Esophagus squamous epithelium (tissue), 5 donors: ENCODE measurements at regions not wholly inside any gene's neighbourhood (a gene's known extent, or its start where the extent isn't known, plus 50 kb on each side); places are given as distances from the start of the nearest gene placed in this dataset.
A peak's percentile ranks its signal among the peaks of the same experiment; 100 is the strongest.

Experiments used
- DNase-seq: peaks from one replicate; lab custom pipeline; 2025; lab: John Stamatoyannopoulos, UW
- H3K27ac ChIP-seq, 4 donors: fragments of 200-600 bp; sonication (generic); one replicate each; pipeline ENCODE4 v1.5.1; 2016 to 2019; ENCODE audit warnings: mild to moderate bottlenecking in 1 of 4
- H3K27me3 ChIP-seq, 4 donors: fragments of 200-600 bp; sonication (generic); 1 replicate in 3 of 4; 2 replicates in 1 of 4; pipeline versions ENCODE4 v1.5.1 to v1.6.0; 2017 to 2021; ENCODE audit warnings: antibody characterized with exemption in 1 of 4
- H3K36me3 ChIP-seq, 3 donors: fragments of 200-600 bp; sonication (generic); one replicate each; pipeline ENCODE4 v1.5.1; 2016 to 2019
- H3K4me1 ChIP-seq, 3 donors: fragments of 200-600 bp; sonication (generic); one replicate each; pipeline ENCODE4 v1.5.1; 2017 to 2019
- H3K4me3 ChIP-seq, 4 donors: fragments of 200-600 bp; sonication (generic); 1 replicate in 3 of 4; 2 replicates in 1 of 4; pipeline ENCODE4 v1.5.1; 2016 to 2019; ENCODE audit warnings: mild to moderate bottlenecking in 2 of 4, moderate library complexity in 1 of 4
- H3K9me3 ChIP-seq, 3 donors: fragments of 200-600 bp; sonication (generic); one replicate each; pipeline ENCODE4 v1.5.1; 2016 to 2019
- POLR2A ChIP-seq, 4 donors: fragments of 450-650 bp; IDR thresholded peaks; one replicate each; pipeline ENCODE4 v1.6.1; 2017; ENCODE audit warnings: antibody characterized with exemption in 4 of 4, mild to moderate bottlenecking in 4 of 4, moderate library complexity in 3 of 4
- WGBS, 2 donors: methylation state at CpG; one replicate each; pipeline ENCODE4 v1.1.5; 2018; 5-methylcytosine and 5-hydroxymethylcytosine counted together
- intact Hi-C: fragments of 100-400 bp; cut with DNase I; formaldehyde crosslinking; loops from one replicate; pipeline ENCODE4 v1.15.0; 2022
- TF ChIP-seq, protein P1 (sequence below), 6 experiments: fragments of 450-650 bp in 4 of 6; fragments of 200-600 bp in 2 of 6; sonication (generic) in 2 of 6; IDR thresholded peaks; one replicate each; pipeline ENCODE4 v1.5.1; 2016 to 2019; ENCODE audit warnings: antibody characterized with exemption in 6 of 6, mild to moderate bottlenecking in 4 of 6, moderate library complexity in 4 of 6
- donor health status: DM: yes; HTN: yes; CAD: no.

DNA sequence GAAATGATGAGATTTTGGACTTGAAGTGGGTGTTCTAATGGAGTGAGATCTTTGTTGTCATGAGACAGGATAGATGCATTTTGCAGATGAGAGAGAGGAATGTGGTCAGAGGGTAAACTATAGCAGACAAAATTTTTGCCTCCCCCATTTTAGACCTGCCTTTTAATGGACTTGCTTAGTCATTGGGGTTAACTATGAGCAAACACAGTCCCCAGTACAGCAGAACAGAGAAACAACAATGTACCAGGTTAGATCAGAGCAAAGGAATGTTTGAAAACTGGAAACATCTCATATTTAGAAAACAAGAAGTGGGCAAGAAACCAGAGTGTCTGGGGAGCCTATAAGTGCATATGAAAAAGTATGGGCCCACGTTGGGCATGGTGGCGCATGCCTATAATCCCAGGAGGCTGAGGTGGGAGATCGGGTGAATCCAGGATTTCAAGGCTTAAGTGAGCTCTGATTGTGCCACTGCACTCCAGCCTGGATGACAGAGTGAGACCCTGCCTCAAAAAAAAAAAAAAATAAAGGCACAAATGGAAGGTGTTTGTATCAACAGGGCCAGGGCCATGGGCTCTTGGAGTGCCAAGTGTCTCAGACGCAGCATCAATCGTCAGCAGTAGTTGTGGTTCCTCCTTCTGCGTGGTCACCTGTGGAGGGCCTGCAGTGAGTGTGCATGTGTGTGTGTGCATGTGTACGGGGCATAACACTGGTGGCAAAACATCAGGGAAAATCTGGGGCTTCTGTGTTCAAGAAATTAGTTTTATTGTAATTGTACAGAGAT, 214.4 kb upstream of the S1PR3 start:
- DNase-seq = no peak
- H3K4me1 ChIP-seq = peaks cover 0 to 23% (median 21%) of the 10 kb centered on the region in 3 donors
- no peak overlapping the region for H3K4me3 ChIP-seq
- peak overlapping the region in 1 of 4 donors; percentile 19 for H3K27ac ChIP-seq
- 61 to 82% methylated on average over 7 of the region's 7 CpGs for WGBS, 2 donors
- TF ChIP-seq, protein P1, sequence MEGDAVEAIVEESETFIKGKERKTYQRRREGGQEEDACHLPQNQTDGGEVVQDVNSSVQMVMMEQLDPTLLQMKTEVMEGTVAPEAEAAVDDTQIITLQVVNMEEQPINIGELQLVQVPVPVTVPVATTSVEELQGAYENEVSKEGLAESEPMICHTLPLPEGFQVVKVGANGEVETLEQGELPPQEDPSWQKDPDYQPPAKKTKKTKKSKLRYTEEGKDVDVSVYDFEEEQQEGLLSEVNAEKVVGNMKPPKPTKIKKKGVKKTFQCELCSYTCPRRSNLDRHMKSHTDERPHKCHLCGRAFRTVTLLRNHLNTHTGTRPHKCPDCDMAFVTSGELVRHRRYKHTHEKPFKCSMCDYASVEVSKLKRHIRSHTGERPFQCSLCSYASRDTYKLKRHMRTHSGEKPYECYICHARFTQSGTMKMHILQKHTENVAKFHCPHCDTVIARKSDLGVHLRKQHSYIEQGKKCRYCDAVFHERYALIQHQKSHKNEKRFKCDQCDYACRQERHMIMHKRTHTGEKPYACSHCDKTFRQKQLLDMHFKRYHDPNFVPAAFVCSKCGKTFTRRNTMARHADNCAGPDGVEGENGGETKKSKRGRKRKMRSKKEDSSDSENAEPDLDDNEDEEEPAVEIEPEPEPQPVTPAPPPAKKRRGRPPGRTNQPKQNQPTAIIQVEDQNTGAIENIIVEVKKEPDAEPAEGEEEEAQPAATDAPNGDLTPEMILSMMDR (IDR thresholded peaks at IDR 0.05) = no peak
- no peak for TF ChIP-seq POLR2A (IDR thresholded peaks at IDR 0.05)
- intact Hi-C loops = loop anchor here (10.0 kb wide), 1 partner anchor 62 kb away; no protein-coding TSS in a partner anchor
- H3K27me3 ChIP-seq = no peaks in the 10 kb centered on the region
- H3K36me3 ChIP-seq = no peaks in the 10 kb centered on the region
- no peaks in the 10 kb centered on the region for H3K9me3 ChIP-seq

DNA sequence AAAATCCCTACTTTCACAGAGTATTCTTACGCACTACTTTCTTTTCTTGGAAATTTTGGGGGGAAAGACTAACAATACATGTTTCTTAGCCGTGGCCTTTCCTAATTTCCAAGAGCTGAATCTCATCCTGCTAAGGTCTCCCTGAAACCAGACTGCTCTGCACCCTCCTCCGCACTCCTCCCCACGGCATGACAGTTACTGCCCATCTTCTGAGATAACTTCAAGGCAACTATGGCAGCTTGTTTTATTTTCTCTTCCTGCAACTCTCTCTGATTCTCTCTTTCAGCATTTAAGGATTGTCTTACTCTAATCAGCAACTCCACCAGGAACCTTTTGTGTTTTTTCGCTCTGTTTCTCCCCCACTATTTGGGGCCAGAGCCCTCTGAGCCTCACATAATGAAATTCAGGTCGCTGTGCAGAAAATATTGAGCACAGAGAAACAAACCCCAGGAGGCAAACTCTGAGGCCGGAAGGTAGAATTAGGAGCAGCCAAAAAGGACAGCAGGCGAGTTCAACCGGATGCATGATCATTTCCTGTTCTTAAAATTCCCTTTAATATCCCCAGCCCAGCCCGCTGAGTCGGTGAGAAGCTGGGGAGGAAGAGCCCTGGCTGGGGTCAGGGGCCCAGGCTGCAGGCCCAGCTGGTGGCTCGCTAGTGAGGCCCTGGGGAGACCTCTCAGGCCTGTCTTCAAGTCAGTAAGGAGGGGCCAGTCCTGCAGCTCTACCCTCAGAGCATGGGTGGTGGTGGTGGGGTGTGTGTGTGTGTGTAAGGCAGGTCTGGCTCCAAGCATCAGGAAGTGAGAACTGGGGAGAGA, 213.6 kb upstream of the S1PR3 start:
- H3K4me1 ChIP-seq = peaks cover 0 to 31% (median 21%) of the 10 kb centered on the region in 3 donors
- peak overlapping the region in 1 of 4 donors; percentile 35 for H3K27ac ChIP-seq
- H3K27me3 ChIP-seq = no peaks in the 10 kb centered on the region
- H3K36me3 ChIP-seq = no peaks in the 10 kb centered on the region
- no peak for DNase-seq
- intact Hi-C loops = loop anchor here (10.0 kb wide), 1 partner anchor 63 kb away; no protein-coding TSS in a partner anchor
- no peak overlapping the region for H3K4me3 ChIP-seq
- H3K9me3 ChIP-seq = no peaks in the 10 kb centered on the region
- 65 to 71% methylated on average over 8 to 12 of the region's 12 CpGs for WGBS, 2 donors
- TF ChIP-seq, protein P1 (IDR thresholded peaks at IDR 0.05) = no peak
- no peak for TF ChIP-seq POLR2A (IDR thresholded peaks at IDR 0.05)

DNA sequence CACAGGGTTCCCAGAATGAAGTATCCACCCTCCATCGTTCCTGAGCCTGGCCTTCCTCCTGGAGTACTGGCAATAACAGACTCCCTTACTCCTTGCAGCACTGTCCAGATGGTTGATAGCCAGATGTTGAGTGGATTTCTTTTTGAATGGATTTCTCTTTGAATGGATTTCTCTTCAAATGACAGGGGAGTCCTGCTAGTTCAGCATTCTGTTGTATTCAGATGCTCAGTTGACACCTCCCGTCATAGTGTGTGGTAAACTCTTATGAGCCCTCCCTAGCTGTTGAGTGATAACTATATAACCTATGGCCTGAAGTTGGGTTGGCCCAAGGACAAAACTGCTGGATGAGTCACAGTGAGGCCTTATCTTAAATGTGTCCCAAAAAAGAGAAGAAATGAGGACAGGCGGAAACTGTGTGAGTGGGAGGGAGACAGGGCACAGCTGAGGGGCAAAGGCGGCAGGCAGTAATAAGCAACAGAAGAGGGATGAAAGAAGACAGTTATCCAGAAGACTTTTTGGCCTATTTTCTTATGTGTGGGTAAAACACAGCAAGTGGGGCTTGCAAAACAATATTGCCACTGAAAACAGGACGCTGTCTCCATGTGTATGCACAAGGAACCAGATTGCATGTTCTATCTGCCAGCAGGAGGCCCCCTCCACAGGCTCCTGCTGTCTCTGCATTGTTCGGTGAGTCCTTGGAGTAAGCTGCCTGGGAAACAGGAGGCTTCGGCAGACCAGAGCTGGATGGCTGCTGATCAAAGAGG, 209.5 kb upstream of the S1PR3 start:
- intact Hi-C loops = no loop called here

DNA sequence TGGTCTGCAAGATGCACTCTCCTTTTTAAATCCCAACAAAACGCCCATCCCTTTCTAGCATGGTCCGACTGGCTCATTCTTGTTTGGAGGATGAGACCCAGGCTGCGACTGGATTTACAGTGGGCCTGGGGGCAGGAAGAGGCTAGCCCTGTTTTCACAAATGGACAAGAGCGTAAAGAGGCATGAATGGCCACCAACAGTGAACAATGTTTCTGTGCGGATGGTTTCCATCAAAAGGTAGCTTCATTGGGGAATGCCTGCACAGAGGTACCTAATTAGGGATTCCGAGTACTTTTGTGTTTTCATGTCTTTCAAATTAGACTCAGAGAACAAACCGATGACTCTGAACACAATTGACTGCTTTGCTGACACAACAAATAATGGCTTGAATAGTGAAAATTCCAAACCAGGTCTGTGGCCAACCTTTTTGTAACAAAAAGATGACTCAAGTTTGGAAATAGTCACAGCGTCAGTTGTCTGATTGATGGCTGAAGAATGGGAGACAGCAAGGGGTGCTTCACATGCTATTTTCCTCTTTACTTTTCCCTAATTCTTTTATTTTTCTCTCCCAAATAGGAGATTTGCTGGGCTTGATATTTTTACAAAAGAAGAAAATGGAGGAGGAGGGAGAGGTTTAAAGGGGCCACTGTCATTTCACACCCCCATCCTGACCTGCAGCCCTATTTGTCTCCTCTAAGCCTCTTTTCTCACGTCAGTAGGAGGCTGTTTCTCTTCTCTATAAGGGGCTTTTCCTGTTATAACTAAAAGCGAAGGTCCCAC, 208.1 kb upstream of the S1PR3 start:
- Histone ChIP-seq H3K36me3 (no peaks in the 10 kb centered on the region), H3K9me3 (no peaks in the 10 kb centered on the region), H3K27me3 (peaks cover 0 to 6% (median 0%) of the 10 kb centered on the region in 4 donors), H3K27ac (no peak overlapping the region), H3K4me3 (no peak overlapping the region), H3K4me1 (peaks cover 0 to 10% (median 0%) of the 10 kb centered on the region in 3 donors)
- WGBS, 2 donors = 57 to 71% methylated on average over 8 to 10 of the region's 10 CpGs
- no peak for DNase-seq
- intact Hi-C loops = no loop called here
- TF ChIP-seq POLR2A (IDR thresholded peaks at IDR 0.05) = no peak
- TF ChIP-seq, protein P1 (IDR thresholded peaks at IDR 0.05) = no peak

More for the DNA sequence above, 209.5 kb upstream of the S1PR3 start:
- H3K27ac ChIP-seq = peak overlapping the region in 2 of 4 donors; percentile 15 to 16
- no peaks in the 10 kb centered on the region for H3K36me3 ChIP-seq
- 65 to 73% methylated on average over 6 of the region's 7 CpGs for WGBS, 2 donors
- H3K4me1 ChIP-seq = peaks cover 0 to 10% (median 1%) of the 10 kb centered on the region in 3 donors
- no peak for DNase-seq
- H3K4me3 ChIP-seq = no peak overlapping the region
- TF ChIP-seq POLR2A (IDR thresholded peaks at IDR 0.05) = no peak
- TF ChIP-seq, protein P1 (IDR thresholded peaks at IDR 0.05) = peak in 1 of 6 experiments; percentile 9
- peaks cover 0 to 6% (median 0%) of the 10 kb centered on the region in 4 donors for H3K27me3 ChIP-seq
- H3K9me3 ChIP-seq = no peaks in the 10 kb centered on the region
